Ovary (tissue), 3 donors: ENCODE measurements at regions not wholly inside any gene's neighbourhood (a gene's known extent, or its start where the extent isn't known, plus 50 kb on each side); places are given as distances from the start of the nearest gene placed in this dataset.

ENCODE experiments used
- CTCF ChIP-seq, 3 donors: fragments of 450-650 bp in 2 of 3; fragments of 200-600 bp in 1 of 3; IDR thresholded peaks; one replicate each; pipeline versions ENCODE4 v1.5.1 to v1.8.0; 2016 to 2022; ENCODE audit warnings: antibody characterized with exemption in 3 of 3, mild to moderate bottlenecking in 1 of 3
- EP300 ChIP-seq: sonication (generic); formaldehyde crosslinking; IDR thresholded peaks from one replicate; pipeline ENCODE4 v1.6.1; 2017; ENCODE audit warnings: antibody characterized with exemption
- donor health status: DM: no; HTN: no; CAD: no.

GRCh38 chr3:126258670-126259069, 78.3 kb upstream of the ALDH1L1 start:
- TF ChIP-seq EP300 (no peak), CTCF (IDR thresholded peaks at IDR 0.05) (no peak)
